ENCODE measurements at regions not wholly inside any gene's neighbourhood (a gene's known extent, or its start where the extent isn't known, plus 50 kb on each side); places are given as distances from the start of the nearest gene placed in this dataset.

DNA sequence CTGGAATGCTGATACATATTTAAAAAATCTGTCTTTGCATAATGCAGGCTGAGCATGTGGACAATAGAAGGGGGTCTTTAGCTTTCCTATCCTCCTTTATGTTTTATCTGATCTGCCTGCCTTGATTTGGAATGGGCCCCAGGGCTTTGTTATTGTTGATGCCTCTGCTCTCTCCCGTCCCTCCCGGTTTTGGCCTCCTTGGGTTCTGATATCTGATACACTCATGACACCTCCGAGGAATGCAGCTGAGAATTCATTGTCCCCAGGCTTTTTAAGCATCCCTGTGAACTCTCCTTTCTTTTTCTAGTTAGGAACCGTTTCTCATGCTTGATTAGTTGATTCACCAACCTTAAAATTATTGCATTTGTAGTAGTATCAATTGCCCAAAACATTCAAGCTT, 185.5 kb upstream of the RALGAPA2 start:
- TF ChIP-seq POLR2AphosphoS5 (IDR thresholded peaks at IDR 0.05) (no peak), POLR2A (IDR thresholded peaks at IDR 0.05) (no peak)
- TF ChIP-seq, protein P1, sequence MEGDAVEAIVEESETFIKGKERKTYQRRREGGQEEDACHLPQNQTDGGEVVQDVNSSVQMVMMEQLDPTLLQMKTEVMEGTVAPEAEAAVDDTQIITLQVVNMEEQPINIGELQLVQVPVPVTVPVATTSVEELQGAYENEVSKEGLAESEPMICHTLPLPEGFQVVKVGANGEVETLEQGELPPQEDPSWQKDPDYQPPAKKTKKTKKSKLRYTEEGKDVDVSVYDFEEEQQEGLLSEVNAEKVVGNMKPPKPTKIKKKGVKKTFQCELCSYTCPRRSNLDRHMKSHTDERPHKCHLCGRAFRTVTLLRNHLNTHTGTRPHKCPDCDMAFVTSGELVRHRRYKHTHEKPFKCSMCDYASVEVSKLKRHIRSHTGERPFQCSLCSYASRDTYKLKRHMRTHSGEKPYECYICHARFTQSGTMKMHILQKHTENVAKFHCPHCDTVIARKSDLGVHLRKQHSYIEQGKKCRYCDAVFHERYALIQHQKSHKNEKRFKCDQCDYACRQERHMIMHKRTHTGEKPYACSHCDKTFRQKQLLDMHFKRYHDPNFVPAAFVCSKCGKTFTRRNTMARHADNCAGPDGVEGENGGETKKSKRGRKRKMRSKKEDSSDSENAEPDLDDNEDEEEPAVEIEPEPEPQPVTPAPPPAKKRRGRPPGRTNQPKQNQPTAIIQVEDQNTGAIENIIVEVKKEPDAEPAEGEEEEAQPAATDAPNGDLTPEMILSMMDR (IDR thresholded peaks at IDR 0.05) = no peak

Measured in breast epithelium (tissue), 3 donors.